IMR-90 (cell line): ENCODE measurements at regions not wholly inside any gene's neighbourhood (a gene's known extent, or its start where the extent isn't known, plus 50 kb on each side); places are given as distances from the start of the nearest gene placed in this dataset.

Experiments
- ATAC-seq: fragments of 200-7000 bp; cut with Tn5 transposase; 2 replicates; pipeline ENCODE4 v1.9.1; 2020; ENCODE audit warnings: low read depth, mild to moderate bottlenecking, moderate library complexity
- BruUV-seq: library from RNA; stranded (reverse); fragments of 400-500 nt; replicated peaks from 2 replicates; lab custom pipeline; 2021; lab: Mats Ljungman, UMichigan
- CTCF ChIA-PET: fragments of 300-600 bp; formaldehyde crosslinking; extraction: SDS; loops from one replicate; lab custom pipeline; 2021; ENCODE audit warnings: antibody characterized with exemption; lab: Yijun Ruan, JAX
- POLR2A ChIA-PET: fragments of 300-600 bp; sonication (Branson Sonifier 250); formaldehyde crosslinking; loops from one replicate; lab custom pipeline; 2022; ENCODE audit warnings: antibody characterized with exemption; ENCODE audit not compliant: unreplicated experiment; lab: Charles Lee
- DNase-seq: peaks from one replicate; pipeline ENCODE4 v3.0.0; 2013
- H2AFZ ChIP-seq: replicated peaks from 2 replicates; pipeline ENCODE3; 2013; ENCODE audit warnings: low read length, mild to moderate bottlenecking; ENCODE audit not compliant: poor library complexity
- H2AK5ac ChIP-seq: 2 replicates; pipeline ENCODE4 v1.6.1; 2013; ENCODE audit warnings: low read depth, low read length, inconsistent platforms
- H2AK9ac ChIP-seq: replicated peaks from 2 replicates; pipeline ENCODE3; 2013; ENCODE audit warnings: mild to moderate bottlenecking, low read depth, low read length, moderate library complexity; ENCODE audit not compliant: poor library complexity
- H2BK120ac ChIP-seq: 2 replicates; pipeline ENCODE4 v1.6.1; 2013; ENCODE audit warnings: low read depth, low read length, inconsistent platforms
- H2BK15ac ChIP-seq: 3 replicates; pipeline ENCODE4 v1.6.1; 2013; ENCODE audit warnings: low read depth, low read length, inconsistent platforms
- H2BK20ac ChIP-seq: 2 replicates; pipeline ENCODE4 v1.6.1; 2013; ENCODE audit warnings: low read depth, mild to moderate bottlenecking, inconsistent platforms, low read length, moderate library complexity
- H2BK5ac ChIP-seq: 2 replicates; pipeline ENCODE4 v1.6.1; 2013; ENCODE audit warnings: mild to moderate bottlenecking, low read depth, low read length, inconsistent platforms; ENCODE audit not compliant: poor library complexity, severe bottlenecking
- H3K14ac ChIP-seq: replicated peaks from 2 replicates; pipeline ENCODE4 v1.6.1; 2013; ENCODE audit warnings: low read depth, low read length, inconsistent platforms
- H3K18ac ChIP-seq: 2 replicates; pipeline ENCODE4 v1.6.1; 2013; ENCODE audit warnings: low read depth, low read length, control low read depth
- H3K23ac ChIP-seq: 2 replicates; pipeline ENCODE4 v1.6.1; 2013; ENCODE audit warnings: low read depth, low read length, inconsistent platforms
- H3K27ac ChIP-seq: 2 replicates; pipeline ENCODE4 v1.5.1; 2013; ENCODE audit warnings: mild to moderate bottlenecking, control low read depth, low read length; ENCODE audit not compliant: insufficient read depth
- H3K27me3 ChIP-seq: 2 replicates; pipeline ENCODE4 v1.6.1; 2013; ENCODE audit warnings: low read length; ENCODE audit not compliant: control insufficient read depth, insufficient read depth
- H3K36me3 ChIP-seq: 2 replicates; pipeline ENCODE4 v1.6.1; 2013; ENCODE audit warnings: low read length, mixed read lengths; ENCODE audit not compliant: control insufficient read depth, insufficient read depth
- H3K4ac ChIP-seq: 2 replicates; pipeline ENCODE4 v1.6.1; 2013; ENCODE audit warnings: low read depth, low read length, inconsistent platforms
- H3K4me1 ChIP-seq: 2 replicates; pipeline ENCODE4 v1.6.1; 2013; ENCODE audit warnings: low read length, mixed read lengths; ENCODE audit not compliant: control insufficient read depth, insufficient read depth
- H3K4me2 ChIP-seq: 2 replicates; pipeline ENCODE4 v1.6.1; 2013; ENCODE audit warnings: low read depth, mild to moderate bottlenecking, control low read depth, low read length, moderate library complexity
- H3K4me3 ChIP-seq: 2 replicates; pipeline ENCODE4 v1.5.1; 2013; ENCODE audit warnings: low read depth, mild to moderate bottlenecking, control low read depth, low read length, moderate library complexity; ENCODE audit not compliant: insufficient read depth
- H3K56ac ChIP-seq: 2 replicates; pipeline ENCODE4 v1.6.1; 2013; ENCODE audit warnings: low read length, inconsistent platforms; ENCODE audit not compliant: insufficient read depth; ENCODE audit errors: extremely low read depth
- H3K79me1 ChIP-seq, 2 experiments: 2 replicates each; pipeline ENCODE4 v1.6.1; 2013; ENCODE audit warnings: low read length in 2 of 2, inconsistent platforms in 1 of 2, low read depth in 1 of 2
- H3K9ac ChIP-seq: 2 replicates; pipeline ENCODE4 v1.6.1; 2013; ENCODE audit warnings: low read depth, low read length, control low read depth
- H3K9me1 ChIP-seq: 2 replicates; pipeline ENCODE4 v1.6.1; 2013; ENCODE audit warnings: low read length, inconsistent platforms; ENCODE audit not compliant: insufficient read depth
- H3K9me3 ChIP-seq: 2 replicates; pipeline ENCODE4 v1.6.1; 2013; ENCODE audit warnings: low read length; ENCODE audit not compliant: control insufficient read depth, insufficient read depth
- H4K20me1 ChIP-seq: 2 replicates; pipeline ENCODE4 v1.6.1; 2013; ENCODE audit warnings: low read length, inconsistent platforms; ENCODE audit not compliant: insufficient read depth
- H4K5ac ChIP-seq: 2 replicates; pipeline ENCODE4 v1.6.1; 2013; ENCODE audit warnings: mild to moderate bottlenecking, low read depth, low read length, control low read depth
- H4K8ac ChIP-seq, 2 experiments: 2 replicates each; pipeline ENCODE4 v1.6.1; 2013; ENCODE audit warnings: low read depth in 2 of 2, low read length in 2 of 2, control low read depth in 1 of 2, inconsistent platforms in 1 of 2
- H4K91ac ChIP-seq: 2 replicates; pipeline ENCODE4 v1.6.1; 2013; ENCODE audit warnings: low read depth, low read length, inconsistent platforms; ENCODE audit not compliant: insufficient read depth
- CEBPB ChIP-seq: IDR thresholded peaks from 2 replicates; pipeline ENCODE4 v1.6.1; 2012; ENCODE audit warnings: low read depth, low read length, improper control_type of control experiment
- FOS ChIP-seq: fragments of 150-350 bp; IDR thresholded peaks from 2 replicates; pipeline ENCODE4 v1.6.1; 2016; ENCODE audit warnings: low read depth, low read length
- MAFK ChIP-seq: IDR thresholded peaks from 2 replicates; pipeline ENCODE4 v1.6.1; 2012; ENCODE audit warnings: low read depth, low read length, improper control_type of control experiment
- MAZ ChIP-seq: IDR thresholded peaks from 2 replicates; pipeline ENCODE4 v1.6.1; 2012; ENCODE audit warnings: low read depth, mild to moderate bottlenecking, low read length, improper control_type of control experiment, moderate library complexity, borderline replicate concordance
- MXI1 ChIP-seq: IDR thresholded peaks from 2 replicates; pipeline ENCODE4 v1.6.1; 2012; ENCODE audit warnings: low read depth, mild to moderate bottlenecking, low read length, moderate library complexity, borderline replicate concordance
- POLR2A ChIP-seq: IDR thresholded peaks from 2 replicates; pipeline ENCODE4 v1.6.1; 2012; ENCODE audit warnings: mild to moderate bottlenecking, low read depth, low read length
- RAD21 ChIP-seq: IDR thresholded peaks from 2 replicates; pipeline ENCODE4 v1.6.1; 2012; ENCODE audit warnings: low read length, improper control_type of control experiment
- RCOR1 ChIP-seq: IDR thresholded peaks from 2 replicates; pipeline ENCODE4 v1.6.1; 2012; ENCODE audit warnings: mild to moderate bottlenecking, low read length, improper control_type of control experiment; ENCODE audit not compliant: insufficient replicate concordance
- RFX5 ChIP-seq: IDR thresholded peaks from 2 replicates; pipeline ENCODE4 v1.8.0; 2012; ENCODE audit warnings: low read depth, mild to moderate bottlenecking, low read length, moderate library complexity
- WGBS, 2 experiments: methylation state at CpG; one replicate each; pipeline versions ENCODE4 v1.1.5 to v1.1.7; 2013; ENCODE audit warnings: missing lambda C conversion rate in 2 of 2; ENCODE audit not compliant: insufficient read length in 1 of 2; ENCODE audit errors: extremely low coverage in 2 of 2; 5-methylcytosine and 5-hydroxymethylcytosine counted together
- dilution Hi-C: fragments of 300-500 bp; cut with HindIII; formaldehyde crosslinking; loops from one replicate; pipeline ENCODE4 v1.14.3; 2018; ENCODE audit warnings: low sequenced_read_pairs; ENCODE audit not compliant: unreplicated experiment
- in situ Hi-C: fragments of 300-500 bp; cut with MboI; formaldehyde crosslinking; loops from 3 replicates; pipeline ENCODE4 v1.14.3; 2019; ENCODE audit warnings: low sequenced_read_pairs, inconsistent platforms, mixed read lengths
- intact Hi-C: fragments of 100-400 bp; cut with micrococcal nuclease; formaldehyde crosslinking; loops from 2 replicates; pipeline ENCODE4 v1.10.0; 2022
- TF ChIP-seq, protein P1 (sequence below): fragments of 150-350 bp; IDR thresholded peaks from 2 replicates; pipeline ENCODE4 v1.6.1; 2016; ENCODE audit warnings: low read depth, mild to moderate bottlenecking, low read length, moderate library complexity, borderline replicate concordance

- Histone ChIP-seq H3K9me3 (no peaks in the 10 kb centered on the region), H3K4me2 (no peak overlapping the region), H4K8ac (no peak overlapping the region), H3K9ac (no peak overlapping the region), H2BK120ac (no peak overlapping the region), H4K5ac (no peak overlapping the region), H3K23ac (no peak overlapping the region), H3K18ac (no peak overlapping the region), H2BK15ac (no peak overlapping the region), H3K27ac (no peak overlapping the region), H3K4ac (no peak overlapping the region), H3K9me1 (no peaks in the 10 kb centered on the region), H2AK5ac (no peak overlapping the region), H3K14ac (no peak overlapping the region), H4K91ac (no peak overlapping the region), H3K56ac (no peak overlapping the region), H2BK5ac (no peak overlapping the region), H3K4me3 (no peak overlapping the region), H4K20me1 (no peaks in the 10 kb centered on the region), H3K36me3 (no peaks in the 10 kb centered on the region), H3K27me3 (peaks cover 31% of the 10 kb centered on the region), H2AK9ac (no peak overlapping the region), H2AFZ (no peak overlapping the region), H2BK20ac (no peak overlapping the region), H3K4me1 (no peaks in the 10 kb centered on the region), H3K79me1 (no peaks in the 10 kb centered on the region)
- intact Hi-C loops (no loop called here), in situ Hi-C loops (no loop called here), dilution Hi-C loops (no loop called here)
- ATAC-seq = no peak
- DNase-seq = no peak
- no CpG with 5 or more reads among the region's 19 CpGs for WGBS, 2 experiments
- ChIA-PET CTCF (no interaction called here), POLR2A (no interaction called here)
- no peak for TF ChIP-seq MAZ
- no peak for TF ChIP-seq POLR2A
- no peak for TF ChIP-seq FOS
- TF ChIP-seq RCOR1 = no peak
- TF ChIP-seq MAFK = no peak
- TF ChIP-seq, protein P1, sequence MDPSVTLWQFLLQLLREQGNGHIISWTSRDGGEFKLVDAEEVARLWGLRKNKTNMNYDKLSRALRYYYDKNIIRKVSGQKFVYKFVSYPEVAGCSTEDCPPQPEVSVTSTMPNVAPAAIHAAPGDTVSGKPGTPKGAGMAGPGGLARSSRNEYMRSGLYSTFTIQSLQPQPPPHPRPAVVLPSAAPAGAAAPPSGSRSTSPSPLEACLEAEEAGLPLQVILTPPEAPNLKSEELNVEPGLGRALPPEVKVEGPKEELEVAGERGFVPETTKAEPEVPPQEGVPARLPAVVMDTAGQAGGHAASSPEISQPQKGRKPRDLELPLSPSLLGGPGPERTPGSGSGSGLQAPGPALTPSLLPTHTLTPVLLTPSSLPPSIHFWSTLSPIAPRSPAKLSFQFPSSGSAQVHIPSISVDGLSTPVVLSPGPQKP = no peak
- no peak for TF ChIP-seq RAD21
- no peak for TF ChIP-seq MXI1
- TF ChIP-seq CEBPB = no peak
- no peak for TF ChIP-seq RFX5
- BruUV-seq = no TSS peak
Measured at GRCh38 chr4:1566838-1567518, 117.1 kb downstream of the FAM53A start.
